ENCODE measurements at regions not wholly inside any gene's neighbourhood (a gene's known extent, or its start where the extent isn't known, plus 50 kb on each side); places are given as distances from the start of the nearest gene placed in this dataset.

DNA sequence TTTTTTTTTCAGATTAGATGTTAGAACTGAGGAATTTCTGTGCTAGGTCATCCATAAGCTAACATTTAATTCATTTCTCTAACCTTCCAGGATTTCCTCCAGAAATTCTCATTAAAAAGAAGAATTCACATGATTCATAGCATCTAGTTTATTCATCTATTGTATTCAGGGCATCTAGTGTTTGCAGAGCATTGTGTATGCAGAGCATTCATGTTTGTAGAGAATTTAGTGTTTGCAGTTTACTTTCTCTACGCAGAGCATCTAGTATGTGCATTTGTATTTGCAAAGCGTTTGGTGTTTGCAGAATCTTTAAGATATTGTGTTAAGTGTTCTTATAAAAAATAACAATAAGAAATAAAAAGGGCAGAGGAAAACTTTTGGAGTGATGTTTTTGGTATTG, 491.1 kb downstream of the MTRR start:
- TF ChIP-seq EZH2 (IDR thresholded peaks at IDR 0.05; ENCODE audit: borderline replicate concordance, low read length) = no peak
- TF ChIP-seq, protein P1, sequence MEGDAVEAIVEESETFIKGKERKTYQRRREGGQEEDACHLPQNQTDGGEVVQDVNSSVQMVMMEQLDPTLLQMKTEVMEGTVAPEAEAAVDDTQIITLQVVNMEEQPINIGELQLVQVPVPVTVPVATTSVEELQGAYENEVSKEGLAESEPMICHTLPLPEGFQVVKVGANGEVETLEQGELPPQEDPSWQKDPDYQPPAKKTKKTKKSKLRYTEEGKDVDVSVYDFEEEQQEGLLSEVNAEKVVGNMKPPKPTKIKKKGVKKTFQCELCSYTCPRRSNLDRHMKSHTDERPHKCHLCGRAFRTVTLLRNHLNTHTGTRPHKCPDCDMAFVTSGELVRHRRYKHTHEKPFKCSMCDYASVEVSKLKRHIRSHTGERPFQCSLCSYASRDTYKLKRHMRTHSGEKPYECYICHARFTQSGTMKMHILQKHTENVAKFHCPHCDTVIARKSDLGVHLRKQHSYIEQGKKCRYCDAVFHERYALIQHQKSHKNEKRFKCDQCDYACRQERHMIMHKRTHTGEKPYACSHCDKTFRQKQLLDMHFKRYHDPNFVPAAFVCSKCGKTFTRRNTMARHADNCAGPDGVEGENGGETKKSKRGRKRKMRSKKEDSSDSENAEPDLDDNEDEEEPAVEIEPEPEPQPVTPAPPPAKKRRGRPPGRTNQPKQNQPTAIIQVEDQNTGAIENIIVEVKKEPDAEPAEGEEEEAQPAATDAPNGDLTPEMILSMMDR (IDR thresholded peaks at IDR 0.05; ENCODE audit: low read length) = no peak

All from OCI-LY1 (cell line).